Lung (tissue), 11 donors: ENCODE measurements at regions not wholly inside any gene's neighbourhood (a gene's known extent, or its start where the extent isn't known, plus 50 kb on each side); places are given as distances from the start of the nearest gene placed in this dataset.

Experiments
- ATAC-seq: fragments of 200-7000 bp; cut with Tn5 transposase; one replicate; pipeline ENCODE4 v1.9.1; 2020; ENCODE audit warnings: moderate number of reproducible peaks; ENCODE audit not compliant: insufficient read depth, low FRiP score
- DNase-seq, 3 donors: peaks; one replicate each; pipeline ENCODE4 v3.0.0-alpha.2; 2013 to 2017
- H3K27ac ChIP-seq, 2 donors: one replicate each; pipeline ENCODE4 v1.5.1; 2013; ENCODE audit warnings: mild to moderate bottlenecking in 2 of 2, moderate library complexity in 2 of 2, control low read depth in 1 of 2, inconsistent platforms in 1 of 2, low read depth in 1 of 2, low read length in 1 of 2
- H3K27me3 ChIP-seq, 3 donors: one replicate each; pipeline ENCODE4 v1.5.1; 2013; ENCODE audit warnings: low read length in 2 of 3; ENCODE audit not compliant: control insufficient read depth in 3 of 3, insufficient read depth in 3 of 3
- H3K36me3 ChIP-seq, 4 donors: one replicate each; pipeline ENCODE4 v1.5.1; 2013; ENCODE audit warnings: low read length in 4 of 4, mild to moderate bottlenecking in 1 of 4, moderate library complexity in 1 of 4; ENCODE audit not compliant: control insufficient read depth in 4 of 4, insufficient read depth in 4 of 4
- H3K4me1 ChIP-seq, 5 donors: one replicate each; pipeline ENCODE4 v1.5.1; 2013; ENCODE audit warnings: low read length in 5 of 5, mild to moderate bottlenecking in 2 of 5, moderate library complexity in 1 of 5; ENCODE audit not compliant: control insufficient read depth in 5 of 5, insufficient read depth in 5 of 5
- H3K4me3 ChIP-seq: one replicate; pipeline ENCODE4 v1.5.1; 2013; ENCODE audit warnings: mild to moderate bottlenecking, control low read depth, moderate library complexity
- H3K9ac ChIP-seq, 2 donors: one replicate each; pipeline ENCODE4 v1.5.1; 2013; ENCODE audit warnings: low read length in 2 of 2, control low read depth in 1 of 2; ENCODE audit not compliant: insufficient read depth in 1 of 2
- H3K9me3 ChIP-seq, 4 donors: one replicate each; pipeline ENCODE4 v1.5.1; 2013; ENCODE audit warnings: low read length in 3 of 4, mild to moderate bottlenecking in 1 of 4, moderate library complexity in 1 of 4; ENCODE audit not compliant: control insufficient read depth in 4 of 4, insufficient read depth in 3 of 4
- CTCF ChIP-seq: IDR thresholded peaks from 2 replicates; pipeline ENCODE4 v1.5.1; 2012; ENCODE audit warnings: mild to moderate bottlenecking; ENCODE audit errors: control extremely low read depth, extremely low read depth
- WGBS, 2 donors: extraction: QIAGEN DNeasy Blood & Tissue Kit; methylation state at CpG; one replicate each; pipeline ENCODE4 v1.1.7; 2013; 5-methylcytosine and 5-hydroxymethylcytosine counted together
- donor health status: control.
- donor health status: control.
- donor health status: Bipolar disorder and iron deficiency.
- donor health status: healthy.
- donor health status: DM: yes; HTN: yes; CAD: no.

GRCh38 chr15:45962733-45963132 lies 327.9 kb downstream of the SQOR start:
- no peaks in the 10 kb centered on the region for H3K36me3 ChIP-seq
- WGBS, 2 donors = 78 to 88% methylated on average over 3 of the region's 3 CpGs
- TF ChIP-seq CTCF = no peak

GRCh38 chr15:45970542-45970941 lies 335.7 kb downstream of the SQOR start:
- WGBS, 2 donors = 68 to 80% methylated on average over 1 of the region's 1 CpG
- TF ChIP-seq CTCF = no peak
- Histone ChIP-seq H3K9me3 (no peaks in the 10 kb centered on the region), H3K27ac (no peak overlapping the region), H3K4me1 (no peaks in the 10 kb centered on the region), H3K4me3 (no peak overlapping the region), H3K27me3 (no peaks in the 10 kb centered on the region), H3K36me3 (no peaks in the 10 kb centered on the region), H3K9ac (no peak overlapping the region)
- no peak for ATAC-seq
- no peak for DNase-seq

More at GRCh38 chr15:45962733-45963132, 327.9 kb downstream of the SQOR start:
- Histone ChIP-seq H3K27ac (no peak overlapping the region), H3K4me3 (no peak overlapping the region), H3K4me1 (no peaks in the 10 kb centered on the region), H3K27me3 (no peaks in the 10 kb centered on the region), H3K9me3 (peaks cover 0 to 8% (median 2%) of the 10 kb centered on the region in 4 donors), H3K9ac (no peak overlapping the region)
- DNase-seq (no peak), ATAC-seq (no peak)

- Histone ChIP-seq H3K4me3 (no peak overlapping the region), H3K4me1 (no peaks in the 10 kb centered on the region), H3K27ac (no peak overlapping the region), H3K27me3 (no peaks in the 10 kb centered on the region), H3K36me3 (no peaks in the 10 kb centered on the region), H3K9ac (no peak overlapping the region), H3K9me3 (no peaks in the 10 kb centered on the region)
- ATAC-seq (no peak), DNase-seq (no peak)
- 79 to 80% methylated on average over 5 of the region's 5 CpGs for WGBS, 2 donors
- no peak for TF ChIP-seq CTCF
Observed at GRCh38 chr15:45980366-45980765, 345.5 kb downstream of the SQOR start.

- no peak overlapping the region for H3K9ac ChIP-seq
- peaks cover 0 to 4% (median 0%) of the 10 kb centered on the region in 4 donors for H3K9me3 ChIP-seq
- ATAC-seq (no peak), DNase-seq (no peak)
- no peak for TF ChIP-seq CTCF
- 34 to 61% methylated on average over 1 of the region's 1 CpG for WGBS, 2 donors
- no peaks in the 10 kb centered on the region for H3K27me3 ChIP-seq
- H3K36me3 ChIP-seq = no peaks in the 10 kb centered on the region
- H3K27ac ChIP-seq = no peak overlapping the region
- no peaks in the 10 kb centered on the region for H3K4me1 ChIP-seq
- H3K4me3 ChIP-seq = no peak overlapping the region
Observed at GRCh38 chr15:45981625-45982024, 346.8 kb downstream of the SQOR start.
